ENCODE measurements at regions not wholly inside any gene's neighbourhood (a gene's known extent, or its start where the extent isn't known, plus 50 kb on each side); places are given as distances from the start of the nearest gene placed in this dataset.
"Not testable (repeated sequence)": the region's sequence is repeated elsewhere in the genome, so short reads cannot be mapped to it uniquely, and the experiment has no call there.

DNA sequence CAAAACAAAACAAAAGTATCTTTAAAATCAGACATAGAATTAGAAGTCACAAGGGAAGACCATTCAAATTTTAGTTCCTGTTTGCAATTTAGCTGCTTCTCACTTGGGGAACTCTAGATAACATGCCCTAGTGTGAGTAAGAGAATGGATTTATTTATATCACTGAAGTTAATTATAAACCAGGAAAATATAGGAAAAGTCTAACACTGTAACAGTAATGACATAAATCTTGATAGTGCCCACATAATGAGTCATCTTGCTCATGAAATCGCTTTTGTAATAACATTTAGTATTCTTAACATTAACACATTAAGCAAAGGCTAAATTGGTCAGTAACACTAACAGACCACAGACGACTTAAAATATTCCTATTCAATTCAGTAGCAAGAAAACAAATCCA, 710.7 kb downstream of the STPG2 start:
- Mint-ChIP-seq H3K9me3 (peaks cover 31% of the 10 kb centered on the region), H3K4me3 (no peak overlapping the region)

DNA sequence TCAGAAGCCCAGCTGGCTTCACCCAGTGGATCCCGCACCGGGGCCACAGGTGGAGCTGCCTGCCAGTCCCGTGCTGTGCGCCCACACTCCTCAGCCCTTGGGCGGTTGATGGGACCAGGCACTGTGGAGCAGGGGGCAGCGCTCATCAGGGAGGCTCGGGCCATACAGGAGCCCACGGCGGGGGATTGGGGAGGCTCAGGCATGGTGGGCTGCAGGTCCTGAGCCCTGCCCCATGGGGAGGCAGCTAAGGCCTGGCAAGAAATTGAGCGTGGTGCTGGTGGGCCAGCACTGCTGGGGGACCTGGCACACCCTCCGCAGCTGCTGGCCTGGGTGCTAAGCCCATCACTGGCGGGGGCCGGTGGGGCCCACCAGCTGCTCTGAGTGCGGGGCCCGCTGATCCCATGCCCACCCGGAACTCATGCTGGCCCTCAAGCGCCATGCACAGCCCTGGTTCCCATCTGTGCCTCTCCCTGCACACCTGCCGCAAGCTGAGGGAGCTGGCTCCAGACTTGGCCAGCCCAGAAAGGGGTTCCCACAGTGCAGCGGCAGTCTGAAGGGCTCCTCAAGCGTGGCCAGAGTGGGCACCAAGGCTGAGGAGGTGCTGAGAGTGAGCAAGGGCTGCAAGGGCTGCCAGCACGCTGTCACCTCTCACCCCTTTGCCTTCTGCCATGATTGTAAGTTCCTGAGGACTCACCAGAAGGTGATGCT, 705.1 kb downstream of the STPG2 start:
- not testable (repeated sequence) for H3K4me1 ChIP-seq (ENCODE audit: control insufficient read depth, insufficient read depth, low read length); DNase-seq; H3K4me3 Mint-ChIP-seq; H3K9me3 ChIP-seq (ENCODE audit: control insufficient read depth, low read length); H3K27me3 ChIP-seq (ENCODE audit: control insufficient read depth, insufficient read depth, low read length, poor library complexity, severe bottlenecking); H3K27ac ChIP-seq (ENCODE audit: low read depth, low read length); H3K27ac Mint-ChIP-seq; H3K9ac ChIP-seq (ENCODE audit: extremely low read depth, low read length, poor library complexity, severe bottlenecking); H3K4me3 ChIP-seq (ENCODE audit: low read length); H3K36me3 ChIP-seq (ENCODE audit: control insufficient read depth, insufficient read depth, low read length); H3K27me3 Mint-ChIP-seq (ENCODE audit: insufficient read depth); H3K4me1 Mint-ChIP-seq
- 94 to 95% methylated on average over 13 to 21 of the region's 21 CpGs for WGBS, 2 experiments (ENCODE audit: insufficient coverage in 1 of 2, insufficient read length in 1 of 2)
- peaks cover 32% of the 10 kb centered on the region for H3K9me3 Mint-ChIP-seq
- H3K36me3 Mint-ChIP-seq (ENCODE audit: low read depth), result peaks cover 15% of the 10 kb centered on the region

More for the DNA sequence above, 710.7 kb downstream of the STPG2 start:
- DNase-seq, result no peak
- TF ChIP-seq, protein P1, sequence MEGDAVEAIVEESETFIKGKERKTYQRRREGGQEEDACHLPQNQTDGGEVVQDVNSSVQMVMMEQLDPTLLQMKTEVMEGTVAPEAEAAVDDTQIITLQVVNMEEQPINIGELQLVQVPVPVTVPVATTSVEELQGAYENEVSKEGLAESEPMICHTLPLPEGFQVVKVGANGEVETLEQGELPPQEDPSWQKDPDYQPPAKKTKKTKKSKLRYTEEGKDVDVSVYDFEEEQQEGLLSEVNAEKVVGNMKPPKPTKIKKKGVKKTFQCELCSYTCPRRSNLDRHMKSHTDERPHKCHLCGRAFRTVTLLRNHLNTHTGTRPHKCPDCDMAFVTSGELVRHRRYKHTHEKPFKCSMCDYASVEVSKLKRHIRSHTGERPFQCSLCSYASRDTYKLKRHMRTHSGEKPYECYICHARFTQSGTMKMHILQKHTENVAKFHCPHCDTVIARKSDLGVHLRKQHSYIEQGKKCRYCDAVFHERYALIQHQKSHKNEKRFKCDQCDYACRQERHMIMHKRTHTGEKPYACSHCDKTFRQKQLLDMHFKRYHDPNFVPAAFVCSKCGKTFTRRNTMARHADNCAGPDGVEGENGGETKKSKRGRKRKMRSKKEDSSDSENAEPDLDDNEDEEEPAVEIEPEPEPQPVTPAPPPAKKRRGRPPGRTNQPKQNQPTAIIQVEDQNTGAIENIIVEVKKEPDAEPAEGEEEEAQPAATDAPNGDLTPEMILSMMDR (conservative IDR thresholded peaks at IDR 0.05), result no peak
- Mint-ChIP-seq H3K4me1 (no peaks in the 10 kb centered on the region), H3K27ac (no peak overlapping the region), H3K27me3 (ENCODE audit: insufficient read depth) (no peaks in the 10 kb centered on the region), H3K36me3 (ENCODE audit: low read depth) (peaks cover 12% of the 10 kb centered on the region)
- H3K27me3 ChIP-seq (ENCODE audit: control insufficient read depth, insufficient read depth, low read length, poor library complexity, severe bottlenecking), result no peaks in the 10 kb centered on the region
- 85 to 91% methylated on average over 1 to 2 of the region's 2 CpGs for WGBS, 2 experiments (ENCODE audit: insufficient coverage in 1 of 2, insufficient read length in 1 of 2)
- H3K9ac ChIP-seq (ENCODE audit: extremely low read depth, low read length, poor library complexity, severe bottlenecking), result no peak overlapping the region
- no peaks in the 10 kb centered on the region for H3K4me1 ChIP-seq (ENCODE audit: control insufficient read depth, insufficient read depth, low read length)
- peaks cover 10% of the 10 kb centered on the region for H3K9me3 ChIP-seq (ENCODE audit: control insufficient read depth, low read length)
- no peaks in the 10 kb centered on the region for H3K36me3 ChIP-seq (ENCODE audit: control insufficient read depth, insufficient read depth, low read length)
- no peak overlapping the region for H3K4me3 ChIP-seq (ENCODE audit: low read length)
- no peak overlapping the region for H3K27ac ChIP-seq (ENCODE audit: low read depth, low read length)

DNA sequence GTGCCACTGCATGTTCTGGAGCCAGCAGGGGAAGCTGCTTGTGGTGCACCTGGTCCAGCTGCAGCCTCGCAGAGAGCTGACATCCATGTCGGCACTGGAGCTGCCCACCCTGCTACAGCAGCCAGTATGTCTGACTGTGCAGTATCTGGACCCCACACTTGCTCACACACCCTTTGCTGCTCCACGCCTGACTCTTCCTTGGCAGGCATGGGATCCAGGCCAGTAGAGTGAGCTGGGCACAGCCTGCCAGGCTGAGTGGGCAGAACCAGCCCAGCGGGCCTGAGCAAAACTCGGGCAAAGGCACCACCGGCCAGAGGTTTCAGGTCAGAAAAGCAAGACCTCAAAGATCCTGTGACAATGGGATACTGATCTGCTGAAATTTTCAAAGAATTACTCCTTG, 690.1 kb downstream of the STPG2 start:
- H3K27ac Mint-ChIP-seq, result no peak overlapping the region
- H3K4me3 Mint-ChIP-seq, result no peak overlapping the region
- 82 to 95% methylated on average over 4 to 6 of the region's 6 CpGs for WGBS, 2 experiments (ENCODE audit: insufficient coverage in 1 of 2, insufficient read length in 1 of 2)

More for the DNA sequence above, 690.1 kb downstream of the STPG2 start:
- peaks cover 10% of the 10 kb centered on the region for H3K36me3 Mint-ChIP-seq (ENCODE audit: low read depth)
- peaks cover 12% of the 10 kb centered on the region for H3K9me3 ChIP-seq (ENCODE audit: control insufficient read depth, low read length)
- H3K9me3 Mint-ChIP-seq, result peaks cover 14% of the 10 kb centered on the region
- no peak overlapping the region for H3K4me3 ChIP-seq (ENCODE audit: low read length)
- H3K4me1 Mint-ChIP-seq, result peaks cover 11% of the 10 kb centered on the region
- DNase-seq, result no peak
- H3K36me3 ChIP-seq (ENCODE audit: control insufficient read depth, insufficient read depth, low read length), result no peaks in the 10 kb centered on the region
- TF ChIP-seq, protein P1 (conservative IDR thresholded peaks at IDR 0.05), result no peak
- H3K4me1 ChIP-seq (ENCODE audit: control insufficient read depth, insufficient read depth, low read length), result no peaks in the 10 kb centered on the region
- H3K27me3 ChIP-seq (ENCODE audit: control insufficient read depth, insufficient read depth, low read length, poor library complexity, severe bottlenecking), result no peaks in the 10 kb centered on the region
- no peak overlapping the region for H3K9ac ChIP-seq (ENCODE audit: extremely low read depth, low read length, poor library complexity, severe bottlenecking)
- no peak overlapping the region for H3K27ac ChIP-seq (ENCODE audit: low read depth, low read length)
- H3K27me3 Mint-ChIP-seq (ENCODE audit: insufficient read depth), result no peaks in the 10 kb centered on the region
